Spleen (tissue), 7 donors: ENCODE measurements at regions not wholly inside any gene's neighbourhood (a gene's known extent, or its start where the extent isn't known, plus 50 kb on each side); places are given as distances from the start of the nearest gene placed in this dataset.

ENCODE experiments used
- POLR2A ChIP-seq, 3 donors: fragments of 450-650 bp; IDR thresholded peaks; one replicate each; pipeline ENCODE4 v1.5.1; 2017; ENCODE audit warnings: antibody characterized with exemption in 3 of 3, mild to moderate bottlenecking in 1 of 3
- POLR2AphosphoS5 ChIP-seq, 3 donors: sonication (generic); formaldehyde crosslinking; IDR thresholded peaks; one replicate each; pipeline ENCODE4 v1.5.1; 2017; ENCODE audit warnings: antibody characterized with exemption in 3 of 3
- TF ChIP-seq, protein P1 (sequence below), 11 experiments: fragments of 200-600 bp in 7 of 11; fragments of 450-650 bp in 4 of 11; sonication (generic) in 4 of 11; IDR thresholded peaks in 8 of 11; conservative IDR thresholded peaks in 3 of 11; 1 replicate in 7 of 11; 2 replicates in 4 of 11; pipeline versions ENCODE4 v1.4.0 to v1.8.0; 2016 to 2021; ENCODE audit warnings: antibody characterized with exemption in 11 of 11, inconsistent platforms in 4 of 11, mild to moderate bottlenecking in 1 of 11
- donor health status: DM: no; HTN: no; CAD: no; lungs with moderate emphysema.
- donor health status: DM: no; HTN: no; CAD: no.
- donor health status: DM: no; HTN: no; CAD: no.

DNA sequence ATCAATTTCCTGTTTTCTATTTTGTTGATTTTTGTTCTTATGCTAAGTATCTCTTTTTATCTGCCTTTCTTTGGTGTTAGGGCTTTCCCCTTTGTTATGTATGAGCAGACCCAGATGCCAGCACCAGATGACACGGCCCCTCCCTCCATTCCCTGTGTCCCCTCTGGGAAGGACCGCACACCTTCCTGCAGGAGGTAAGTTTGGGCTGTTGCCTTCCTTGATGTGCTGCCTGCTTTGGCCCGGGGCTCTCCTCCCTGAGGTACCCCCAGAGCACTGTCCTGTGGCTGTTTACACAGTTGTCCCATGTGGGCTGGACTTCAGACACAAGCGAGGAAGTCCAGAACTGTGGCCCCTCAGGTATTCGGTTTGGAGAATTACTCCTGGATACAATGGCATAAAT, 343.8 kb upstream of the IRX1 start:
- TF ChIP-seq, protein P1, sequence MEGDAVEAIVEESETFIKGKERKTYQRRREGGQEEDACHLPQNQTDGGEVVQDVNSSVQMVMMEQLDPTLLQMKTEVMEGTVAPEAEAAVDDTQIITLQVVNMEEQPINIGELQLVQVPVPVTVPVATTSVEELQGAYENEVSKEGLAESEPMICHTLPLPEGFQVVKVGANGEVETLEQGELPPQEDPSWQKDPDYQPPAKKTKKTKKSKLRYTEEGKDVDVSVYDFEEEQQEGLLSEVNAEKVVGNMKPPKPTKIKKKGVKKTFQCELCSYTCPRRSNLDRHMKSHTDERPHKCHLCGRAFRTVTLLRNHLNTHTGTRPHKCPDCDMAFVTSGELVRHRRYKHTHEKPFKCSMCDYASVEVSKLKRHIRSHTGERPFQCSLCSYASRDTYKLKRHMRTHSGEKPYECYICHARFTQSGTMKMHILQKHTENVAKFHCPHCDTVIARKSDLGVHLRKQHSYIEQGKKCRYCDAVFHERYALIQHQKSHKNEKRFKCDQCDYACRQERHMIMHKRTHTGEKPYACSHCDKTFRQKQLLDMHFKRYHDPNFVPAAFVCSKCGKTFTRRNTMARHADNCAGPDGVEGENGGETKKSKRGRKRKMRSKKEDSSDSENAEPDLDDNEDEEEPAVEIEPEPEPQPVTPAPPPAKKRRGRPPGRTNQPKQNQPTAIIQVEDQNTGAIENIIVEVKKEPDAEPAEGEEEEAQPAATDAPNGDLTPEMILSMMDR (IDR thresholded peaks at IDR 0.05 in 8 of 11, conservative IDR thresholded peaks at IDR 0.05 in 3 of 11) = no peak
- TF ChIP-seq POLR2A (IDR thresholded peaks at IDR 0.05) = no peak
- TF ChIP-seq POLR2AphosphoS5 (IDR thresholded peaks at IDR 0.05) = no peak
